HG03342 (cell line): ENCODE measurements at regions not wholly inside any gene's neighbourhood (a gene's known extent, or its start where the extent isn't known, plus 50 kb on each side); places are given as distances from the start of the nearest gene placed in this dataset.

Experiments used
- ATAC-seq: cut with Tn5 transposase; IDR thresholded peaks from one replicate; pipeline ENCODE4 v1.9.1; 2021; ENCODE audit warnings: mild to moderate bottlenecking, moderate library complexity; ENCODE audit not compliant: unreplicated experiment

DNA sequence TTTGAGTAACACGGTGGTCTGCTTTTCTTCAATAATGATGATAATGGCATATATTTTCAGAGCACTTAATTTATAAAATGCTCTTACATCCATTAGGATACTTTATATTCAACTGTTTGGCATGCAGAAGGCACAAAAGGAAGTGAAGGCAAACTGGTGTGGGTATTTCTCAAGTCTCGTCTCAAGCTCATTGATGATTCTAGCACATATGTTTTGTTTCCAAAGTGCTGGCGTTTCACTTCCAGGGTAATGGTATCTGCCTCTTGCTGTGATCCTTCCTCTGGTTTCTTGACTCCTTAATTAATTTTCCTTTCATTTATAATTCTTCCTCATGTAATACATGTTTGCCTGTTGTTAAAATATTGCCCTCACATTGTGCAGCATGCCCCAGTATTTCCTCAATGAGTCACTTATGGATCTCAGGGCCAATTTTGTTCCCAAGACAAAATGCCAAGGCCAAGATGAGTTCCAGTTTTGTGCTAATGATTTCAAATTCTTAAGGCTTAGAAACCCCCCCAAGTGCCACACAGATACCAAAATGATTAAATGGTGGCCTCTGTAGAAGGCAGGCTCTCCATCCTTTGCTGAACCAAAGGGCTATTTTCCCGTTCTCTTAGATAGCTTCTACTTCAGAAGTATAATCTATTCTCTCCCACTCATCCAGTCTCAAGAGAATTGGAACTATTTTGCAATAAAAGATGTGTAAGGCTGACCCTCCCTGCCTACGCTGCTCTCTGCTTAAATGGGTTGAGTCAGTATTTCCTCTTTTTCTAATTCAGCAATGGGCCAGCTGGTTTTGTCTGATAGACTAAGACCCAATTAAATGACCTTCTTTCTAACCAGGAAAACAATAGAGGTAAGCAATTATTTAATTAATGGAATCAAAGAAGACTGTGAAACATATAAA, 171.2 kb downstream of the ZNF365 start:
- no peak for ATAC-seq

DNA sequence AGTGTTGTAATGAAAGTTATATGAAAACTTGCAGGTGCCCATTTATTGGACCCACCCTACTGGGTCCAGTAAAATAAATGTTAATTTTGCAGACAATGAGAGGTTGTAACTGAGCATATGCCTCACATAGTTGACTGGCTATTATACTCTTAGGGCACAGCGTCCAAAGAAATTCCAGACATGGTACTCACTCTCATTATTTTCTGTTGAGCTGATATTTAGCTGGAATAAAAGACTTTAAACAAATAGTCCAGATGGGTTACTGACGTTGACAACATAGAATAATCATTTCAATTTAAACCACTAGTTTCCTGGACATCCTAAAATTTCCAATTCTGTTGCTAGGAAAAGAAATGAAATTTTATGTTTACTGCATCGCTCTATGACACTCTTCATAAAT, 174.5 kb downstream of the ZNF365 start:
- ATAC-seq: no peak

DNA sequence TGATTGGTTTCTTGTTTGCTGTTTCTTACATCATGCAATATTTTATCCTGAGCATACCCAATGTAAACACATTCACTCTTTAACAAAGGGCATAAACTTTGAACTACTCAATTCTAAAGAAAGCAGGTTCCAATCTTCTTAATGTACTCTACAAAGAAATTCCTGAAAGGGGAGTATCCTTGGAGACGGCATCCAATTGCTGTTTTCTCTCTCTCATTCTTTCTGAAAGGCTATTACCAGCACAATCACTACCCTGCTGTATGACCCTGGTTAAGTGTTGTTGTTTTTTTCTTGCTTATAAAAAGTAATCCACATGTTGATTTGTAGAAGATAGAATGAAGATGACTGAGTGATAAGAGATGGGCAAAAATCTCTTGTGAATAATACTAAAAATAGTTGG, 176.0 kb downstream of the ZNF365 start:
- no peak for ATAC-seq

DNA sequence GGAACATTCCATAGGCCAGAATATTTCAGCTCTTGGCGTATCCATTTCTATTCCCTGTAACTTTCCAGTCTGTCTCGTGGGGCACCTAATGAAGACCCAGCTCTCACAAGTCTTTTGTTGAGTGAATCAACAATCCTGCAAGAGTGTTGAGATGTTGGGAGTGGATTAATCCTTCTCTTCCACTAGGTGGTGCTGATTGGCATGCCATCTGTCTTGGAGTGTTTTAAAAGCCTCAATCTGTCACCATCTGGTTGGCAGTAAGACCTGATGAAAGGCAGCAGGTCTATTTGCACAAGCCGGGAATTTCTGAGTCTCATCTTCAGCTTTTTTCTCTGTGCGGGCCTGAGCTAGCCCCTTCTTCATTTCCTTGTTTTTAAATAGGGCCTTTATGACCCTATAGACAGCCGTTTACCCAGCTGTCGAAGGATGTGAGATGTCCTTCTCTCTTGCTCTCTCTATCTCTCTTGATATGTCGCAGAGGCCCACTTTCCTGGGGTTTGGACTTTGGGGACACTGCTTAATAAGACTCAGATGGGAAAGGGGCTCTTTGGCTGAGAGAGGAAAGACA, 180.5 kb downstream of the ZNF365 start:
- ATAC-seq: peak; percentile 65

- no peak for ATAC-seq
These were observed 185.5 kb downstream of the ZNF365 start for GRCh38 chr10:62559481-62560200.

- ATAC-seq: no peak
These were observed 186.1 kb downstream of the ZNF365 start for GRCh38 chr10:62560201-62560819.

DNA sequence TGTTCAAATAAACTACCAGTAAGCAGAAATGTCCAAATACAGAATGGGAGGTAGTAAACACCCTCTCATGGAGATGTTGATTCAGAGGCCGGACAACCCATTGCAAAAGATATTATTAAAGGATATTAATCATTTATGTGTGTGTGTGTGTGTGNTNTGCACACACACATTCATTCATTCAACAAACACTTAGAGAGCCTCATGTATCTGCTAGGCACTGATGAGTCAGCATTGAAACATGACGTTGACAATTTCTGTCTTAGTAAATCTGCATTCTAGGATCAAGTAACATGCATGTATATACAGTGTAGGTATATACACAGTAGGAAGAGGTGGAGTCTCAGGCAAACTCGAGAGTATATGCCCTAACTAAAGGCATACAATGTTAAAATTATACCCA, 187.0 kb downstream of the ZNF365 start:
- ATAC-seq: no peak

- no peak for ATAC-seq
These were observed 187.9 kb downstream of the ZNF365 start for GRCh38 chr10:62562101-62562500.

DNA sequence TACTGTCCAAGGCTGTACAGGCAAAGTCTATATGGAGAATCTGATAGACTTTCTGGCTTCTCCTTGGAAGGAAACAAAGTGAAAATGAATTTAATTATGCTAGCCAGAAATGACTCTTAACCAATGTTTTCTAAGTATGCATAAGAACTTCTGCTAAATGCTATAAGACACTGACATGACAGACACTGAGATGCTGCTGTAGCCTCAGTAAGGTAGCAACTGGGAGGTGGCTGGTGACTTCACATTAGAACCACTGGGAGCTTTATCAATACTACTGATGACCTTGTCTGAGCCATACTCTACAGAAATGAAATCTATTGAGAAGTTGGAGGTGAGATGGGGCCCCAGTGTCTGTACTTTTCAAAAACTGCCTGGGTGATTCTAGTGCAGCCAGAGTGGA, 188.6 kb downstream of the ZNF365 start:
- ATAC-seq: no peak

DNA sequence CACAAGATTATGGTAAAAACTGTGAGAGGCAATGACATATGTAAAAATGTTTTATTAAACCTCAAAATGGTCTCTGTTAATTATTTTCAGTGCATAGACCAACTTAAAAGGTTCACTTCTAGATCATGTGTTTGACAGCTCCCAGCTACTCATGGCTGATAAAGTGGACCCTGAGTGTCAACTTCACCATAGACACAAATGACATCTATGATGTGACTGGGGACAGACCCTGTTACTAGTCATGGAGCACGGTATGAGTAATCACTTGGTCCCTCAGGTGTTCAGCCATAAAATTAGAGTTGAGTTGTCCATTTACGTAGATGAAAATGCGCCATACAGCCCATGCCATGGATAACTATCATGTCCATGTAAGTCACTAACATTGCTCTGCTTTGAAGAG, 199.8 kb downstream of the ZNF365 start:
- ATAC-seq: no peak

- ATAC-seq: no peak
These were observed 202.9 kb downstream of the ZNF365 start for GRCh38 chr10:62577076-62577475.

DNA sequence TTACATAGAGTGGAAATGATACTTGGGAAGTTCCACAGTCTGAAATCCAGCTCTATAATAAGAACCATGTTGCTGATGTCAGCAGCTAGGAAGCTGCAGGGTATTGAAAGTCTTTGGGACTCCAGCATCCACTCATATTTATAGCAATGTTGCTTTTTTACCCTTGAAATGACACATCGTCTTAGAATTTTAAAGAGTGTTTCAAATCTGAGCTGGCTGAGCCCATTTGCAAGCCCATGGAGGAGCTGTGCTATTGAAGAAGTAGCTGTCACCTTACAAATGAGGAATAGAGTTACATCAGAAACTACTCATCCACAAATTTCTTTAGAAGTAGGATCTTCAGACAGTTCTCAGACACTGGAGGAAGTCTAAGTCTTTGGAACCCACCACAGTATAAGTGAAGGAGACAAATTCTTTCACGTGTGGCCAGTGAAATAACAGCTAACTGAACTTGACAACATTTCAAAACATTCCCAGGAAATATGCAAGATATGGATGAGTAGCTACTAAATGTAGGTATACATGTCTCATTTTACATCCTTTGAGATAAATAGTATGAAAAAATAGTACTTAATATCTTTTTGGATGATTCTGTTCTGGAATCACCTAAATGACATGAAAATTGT, 203.6 kb downstream of the ZNF365 start:
- ATAC-seq: no peak

DNA sequence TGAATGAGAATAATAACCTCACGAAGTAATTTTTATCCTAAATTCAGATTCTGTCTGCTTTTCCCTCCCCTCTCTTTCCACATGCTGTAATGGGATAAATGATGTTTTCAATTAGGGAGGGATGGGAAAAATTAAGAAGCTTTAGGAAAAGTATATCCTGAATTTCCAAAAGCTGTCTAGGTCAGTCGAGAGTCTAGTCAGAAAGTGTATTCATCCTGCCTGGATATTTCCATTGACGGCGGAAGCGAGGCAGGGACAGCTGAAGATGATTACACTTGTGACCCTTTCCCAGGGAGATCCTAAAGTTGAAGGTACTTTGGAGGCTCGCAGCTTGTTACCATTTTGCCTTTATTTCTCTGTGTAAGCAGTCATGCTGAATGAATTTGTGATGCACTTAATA, 204.1 kb downstream of the ZNF365 start:
- ATAC-seq: no peak

DNA sequence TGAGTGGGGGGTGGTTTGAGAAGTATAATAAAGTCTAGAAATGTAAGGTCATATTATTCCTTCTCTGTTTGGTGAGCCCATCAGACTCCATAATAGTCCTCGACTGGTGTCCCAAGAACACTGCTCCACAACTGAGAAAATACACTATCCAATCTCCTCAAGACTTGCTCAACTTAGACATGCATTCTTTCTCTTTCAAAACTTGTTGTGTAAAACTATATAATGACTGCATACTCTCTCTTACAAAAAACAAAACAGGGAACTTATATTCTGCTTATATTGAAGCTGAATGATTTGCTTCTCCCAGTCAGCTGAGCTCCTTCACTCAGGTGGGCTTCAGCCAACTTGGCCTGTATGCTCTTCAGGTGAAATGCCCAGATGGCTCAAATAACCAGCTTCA, 204.7 kb downstream of the ZNF365 start:
- no peak for ATAC-seq

- ATAC-seq: no peak
These were observed 206.2 kb downstream of the ZNF365 start for GRCh38 chr10:62580396-62580795.

GRCh38 chr10:62581351-62581750, 207.2 kb downstream of the ZNF365 start:
- ATAC-seq: no peak

DNA sequence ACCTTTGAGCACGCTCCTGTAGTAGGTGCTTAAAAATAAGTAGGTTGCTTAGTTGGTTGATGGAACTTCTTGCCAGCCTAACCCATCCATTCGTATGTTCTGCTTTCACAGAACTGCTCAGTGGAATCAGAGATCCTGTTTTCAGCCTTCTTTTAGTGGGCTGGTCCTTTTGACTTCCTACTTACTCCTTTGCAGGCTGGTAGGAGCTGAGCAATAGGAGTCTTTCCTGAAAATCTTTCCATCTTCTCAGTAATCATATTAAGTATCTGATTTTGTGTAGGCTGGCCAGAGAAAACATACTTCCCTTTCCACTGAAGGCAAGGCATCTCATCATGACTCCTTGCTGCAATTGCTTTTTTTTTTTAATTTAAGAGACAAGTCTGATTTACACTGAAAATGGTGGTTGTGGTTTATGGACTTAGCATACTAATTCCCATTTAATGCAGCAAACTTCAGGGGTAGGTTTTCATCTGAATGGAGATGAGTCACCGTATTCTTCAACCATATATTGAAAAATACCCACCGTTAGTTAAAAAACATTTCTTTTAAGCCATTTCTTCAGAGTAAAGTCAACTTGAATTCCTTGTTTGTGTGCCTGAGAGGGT, 208.0 kb downstream of the ZNF365 start:
- no peak for ATAC-seq

DNA sequence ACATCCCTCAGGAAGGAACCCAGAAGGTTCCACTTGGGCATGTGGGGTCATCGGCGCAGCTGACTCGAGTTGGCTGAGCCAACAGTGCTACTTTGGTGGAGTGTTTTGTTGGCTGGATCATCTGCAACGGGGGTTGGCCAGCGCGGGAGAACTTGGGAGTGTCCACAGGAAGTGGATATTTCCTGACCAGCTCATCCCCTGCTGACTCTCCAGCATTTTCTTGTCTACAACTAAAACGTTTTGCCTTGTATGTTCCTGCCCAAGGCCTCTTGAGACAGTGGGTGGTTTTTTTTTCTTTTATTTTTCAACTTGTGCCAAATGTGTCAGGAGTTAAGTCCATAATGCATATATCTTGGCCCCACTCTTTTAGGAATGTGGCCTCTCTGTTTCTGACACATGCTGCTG, 208.6 kb downstream of the ZNF365 start:
- ATAC-seq: no peak

DNA sequence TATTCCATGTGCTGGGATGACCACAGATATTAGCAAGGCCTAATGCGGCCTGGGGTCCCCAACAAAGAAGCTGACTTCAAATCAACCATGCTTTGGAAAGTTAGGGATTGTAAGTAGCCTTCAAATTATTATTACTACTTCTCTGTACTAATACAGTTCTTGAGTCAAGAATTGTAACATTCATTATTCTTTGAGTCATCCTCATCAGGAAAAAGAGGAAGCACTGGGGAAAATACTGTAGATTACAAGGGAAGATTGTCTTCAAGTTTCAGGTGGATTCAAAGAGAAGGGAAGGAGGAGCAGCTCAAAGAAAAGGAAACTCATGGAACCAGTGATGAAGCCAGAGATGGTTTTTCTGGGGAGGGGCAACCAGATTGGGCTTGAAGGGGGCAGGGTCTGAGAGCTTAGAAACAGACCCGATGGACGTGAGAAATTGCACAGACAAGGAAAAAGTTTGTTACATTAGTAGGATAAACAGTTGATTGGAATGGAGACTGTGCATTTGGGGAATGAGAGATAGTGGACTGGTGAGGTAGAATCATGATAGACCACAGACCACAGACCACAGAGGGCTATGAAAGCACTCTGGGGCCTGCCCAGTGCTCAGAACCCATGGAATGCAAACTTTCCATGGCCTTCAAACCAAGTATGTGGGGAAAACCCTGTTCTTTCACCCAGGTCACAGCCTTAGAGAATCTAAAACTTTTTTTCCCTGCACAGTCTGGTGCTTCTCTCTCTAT, 209.9 kb downstream of the ZNF365 start:
- no peak for ATAC-seq

GRCh38 chr10:62584731-62585130, 210.6 kb downstream of the ZNF365 start:
- ATAC-seq: no peak
